Adrenal gland (tissue), 9 donors: ENCODE measurements at regions not wholly inside any gene's neighbourhood (a gene's known extent, or its start where the extent isn't known, plus 50 kb on each side); places are given as distances from the start of the nearest gene placed in this dataset.

Source experiments
- DNase-seq, 7 donors: peaks; one replicate each; pipeline ENCODE4 v3.0.0-alpha.2; 2019 to 2020
- H3K27ac ChIP-seq, 5 donors: fragments of 200-600 bp; sonication (generic) in 4 of 5; 1 replicate in 3 of 5; 2 replicates in 2 of 5; pipeline versions ENCODE4 v1.5.1 to v1.8.0; 2016 to 2020; ENCODE audit warnings: mild to moderate bottlenecking in 1 of 5
- H3K27me3 ChIP-seq: fragments of 200-600 bp; 2 replicates; pipeline ENCODE4 v1.8.0; 2021
- H3K36me3 ChIP-seq, 2 donors: fragments of 200-600 bp; replicated peaks in 1 of 2; 1 replicate in 1 of 2; 2 replicates in 1 of 2; pipeline versions ENCODE4 v1.5.1 to v1.8.0; 2018 to 2022
- H3K4me1 ChIP-seq, 2 donors: fragments of 200-600 bp; replicated peaks in 1 of 2; 1 replicate in 1 of 2; 2 replicates in 1 of 2; pipeline versions ENCODE4 v1.5.1 to v1.8.0; 2018 to 2021
- H3K4me3 ChIP-seq, 4 donors: fragments of 200-600 bp; sonication (generic) in 3 of 4; one replicate each; pipeline ENCODE4 v1.5.1; 2016 to 2018
- H3K9me3 ChIP-seq, 3 donors: fragments of 200-600 bp; sonication (generic) in 1 of 3; replicated peaks in 1 of 3; 1 replicate in 2 of 3; 2 replicates in 1 of 3; pipeline versions ENCODE4 v1.5.1 to v1.8.0; 2016 to 2021
- CTCF ChIP-seq, 6 experiments: fragments of 450-650 bp in 4 of 6; fragments of 200-600 bp in 2 of 6; sonication (generic) in 1 of 6; IDR thresholded peaks; 1 replicate in 5 of 6; 2 replicates in 1 of 6; pipeline versions ENCODE4 v1.5.1 to v1.8.0; 2016 to 2021; ENCODE audit warnings: antibody characterized with exemption in 6 of 6, mild to moderate bottlenecking in 2 of 6, moderate library complexity in 1 of 6
- POLR2A ChIP-seq, 2 donors: fragments of 450-650 bp; IDR thresholded peaks; one replicate each; pipeline ENCODE4 v1.6.1; 2017; ENCODE audit warnings: antibody characterized with exemption in 2 of 2, mild to moderate bottlenecking in 2 of 2, moderate library complexity in 1 of 2
- WGBS, 4 donors: extraction: QIAGEN DNeasy Blood & Tissue Kit in 2 of 4; methylation state at CpG; one replicate each; pipeline versions ENCODE4 v1.1.5 to v1.1.7; 2013 to 2017; 5-methylcytosine and 5-hydroxymethylcytosine counted together
- intact Hi-C, 2 donors: fragments of 100-400 bp; cut with DNase I; formaldehyde crosslinking; loops; one replicate each; pipeline versions ENCODE4 v1.14.1 to v1.15.0; 2022 to 2023
- donor health status: healthy with polysubstance abuse.
- donor health status: Bipolar disorder and iron deficiency.
- donor health status: DM: yes; HTN: yes; CAD: no.
- donor health status: DM: no; HTN: no; CAD: no.
- donor health status: DM: no; HTN: no; CAD: no.

- DNase-seq = no peak
- Histone ChIP-seq H3K36me3 (no peaks in the 10 kb centered on the region), H3K4me3 (no peak overlapping the region), H3K9me3 (no peaks in the 10 kb centered on the region), H3K27ac (no peak overlapping the region), H3K4me1 (peaks cover 0 to 6% of the 10 kb centered on the region in 2 donors), H3K27me3 (no peaks in the 10 kb centered on the region)
- 66 to 78% (median 72%) methylated on average over 2 of the region's 2 CpGs for WGBS, 4 donors
- intact Hi-C loops = no loop called here
- TF ChIP-seq CTCF (IDR thresholded peaks at IDR 0.05) (no peak), POLR2A (IDR thresholded peaks at IDR 0.05) (no peak)
Measured at GRCh38 chr6:96466147-96466863, 55.3 kb upstream of the UFL1 start.

- H3K36me3 ChIP-seq = no peaks in the 10 kb centered on the region
- DNase-seq = no peak
- no peaks in the 10 kb centered on the region for H3K27me3 ChIP-seq
- H3K4me3 ChIP-seq = no peak overlapping the region
- intact Hi-C loops = no loop called here
- peaks cover 0 to 6% of the 10 kb centered on the region in 2 donors for H3K4me1 ChIP-seq
- no peak overlapping the region for H3K27ac ChIP-seq
- TF ChIP-seq POLR2A (IDR thresholded peaks at IDR 0.05) = no peak
- TF ChIP-seq CTCF (IDR thresholded peaks at IDR 0.05) = no peak
- no peaks in the 10 kb centered on the region for H3K9me3 ChIP-seq
Measured at GRCh38 chr6:96467814-96468213, 53.8 kb upstream of the UFL1 start.

GRCh38 chr6:96468281-96468680, 53.3 kb upstream of the UFL1 start:
- Histone ChIP-seq H3K4me1 (peaks cover 0 to 6% of the 10 kb centered on the region in 2 donors), H3K9me3 (no peaks in the 10 kb centered on the region), H3K4me3 (no peak overlapping the region), H3K27me3 (no peaks in the 10 kb centered on the region), H3K36me3 (no peaks in the 10 kb centered on the region), H3K27ac (no peak overlapping the region)
- 23 to 28% (median 26%) methylated on average over 3 of the region's 3 CpGs for WGBS, 4 donors
- DNase-seq = no peak
- TF ChIP-seq POLR2A (IDR thresholded peaks at IDR 0.05) (no peak), CTCF (IDR thresholded peaks at IDR 0.05) (no peak)
- intact Hi-C loops = no loop called here

- 1 to 7% (median 3%) methylated on average over 2 of the region's 2 CpGs for WGBS, 4 donors
- intact Hi-C loops = no loop called here
Measured at GRCh38 chr6:96468681-96469224, 52.9 kb upstream of the UFL1 start.

More at GRCh38 chr6:96468681-96469224, 52.9 kb upstream of the UFL1 start:
- H3K4me1 ChIP-seq = peaks cover 0 to 6% of the 10 kb centered on the region in 2 donors
- TF ChIP-seq POLR2A (IDR thresholded peaks at IDR 0.05) = no peak
- peak in 4 of 6 experiments; percentile 20 to 40 (median 34) for TF ChIP-seq CTCF (IDR thresholded peaks at IDR 0.05)
- H3K27me3 ChIP-seq = no peaks in the 10 kb centered on the region
- H3K9me3 ChIP-seq = no peaks in the 10 kb centered on the region
- peak in 2 of 7 donors; percentile 15 to 18 for DNase-seq
- H3K27ac ChIP-seq = no peak overlapping the region
- no peaks in the 10 kb centered on the region for H3K36me3 ChIP-seq
- no peak overlapping the region for H3K4me3 ChIP-seq
